VCaP (cell line): ENCODE measurements at regions not wholly inside any gene's neighbourhood (a gene's known extent, or its start where the extent isn't known, plus 50 kb on each side); places are given as distances from the start of the nearest gene placed in this dataset.

Source experiments
- H3K27ac ChIP-seq: fragments of 450-650 bp; 2 replicates; pipeline ENCODE4 v1.5.1; 2017
- CTCF ChIP-seq: fragments of 450-650 bp; conservative IDR thresholded peaks from 2 replicates; pipeline ENCODE4 v1.5.1; 2017; ENCODE audit warnings: mild to moderate bottlenecking, moderate library complexity

GRCh38 chr6:140932909-140933308, 1199.8 kb upstream of the GJE1 start:
- H3K27ac ChIP-seq = no peak overlapping the region
- no peak for TF ChIP-seq CTCF

GRCh38 chr6:140931581-140931980, 1201.1 kb upstream of the GJE1 start:
- TF ChIP-seq CTCF = no peak

GRCh38 chr6:140929121-140929520, 1203.6 kb upstream of the GJE1 start:
- H3K27ac ChIP-seq = no peak overlapping the region
- TF ChIP-seq CTCF = no peak

More at GRCh38 chr6:140931581-140931980, 1201.1 kb upstream of the GJE1 start:
- no peak overlapping the region for H3K27ac ChIP-seq

GRCh38 chr6:140923048-140923447, 1209.7 kb upstream of the GJE1 start:
- TF ChIP-seq CTCF = no peak
- no peak overlapping the region for H3K27ac ChIP-seq

GRCh38 chr6:140921366-140922226, 1211.1 kb upstream of the GJE1 start:
- H3K27ac ChIP-seq = no peak overlapping the region
- TF ChIP-seq CTCF = peak; percentile 87

- H3K27ac ChIP-seq = no peak overlapping the region
- TF ChIP-seq CTCF = no peak
Measured at GRCh38 chr6:140917911-140918310, 1214.8 kb upstream of the GJE1 start.

GRCh38 chr6:140915551-140915950, 1217.2 kb upstream of the GJE1 start:
- no peak overlapping the region for H3K27ac ChIP-seq
- TF ChIP-seq CTCF = no peak
